Activated CD4-positive, CD25-positive, alpha-beta regulatory T cell treated with anti-CD3 and anti-CD28 coated beads, Interleukin-2, amount 50 U/mL, for 72 hours (primary cell): ENCODE measurements at regions not wholly inside any gene's neighbourhood (a gene's known extent, or its start where the extent isn't known, plus 50 kb on each side); places are given as distances from the start of the nearest gene placed in this dataset.
"Not testable (repeated sequence)": the region's sequence is repeated elsewhere in the genome, so short reads cannot be mapped to it uniquely, and the experiment has no call there.

Source experiments
- DNase-seq: peaks from one replicate; pipeline ENCODE4 v3.0.0; 2021

- DNase-seq = peak; percentile 21
These were observed 159.4 kb upstream of the FRG2B start for GRCh38 chr10:133785846-133786602.

DNA sequence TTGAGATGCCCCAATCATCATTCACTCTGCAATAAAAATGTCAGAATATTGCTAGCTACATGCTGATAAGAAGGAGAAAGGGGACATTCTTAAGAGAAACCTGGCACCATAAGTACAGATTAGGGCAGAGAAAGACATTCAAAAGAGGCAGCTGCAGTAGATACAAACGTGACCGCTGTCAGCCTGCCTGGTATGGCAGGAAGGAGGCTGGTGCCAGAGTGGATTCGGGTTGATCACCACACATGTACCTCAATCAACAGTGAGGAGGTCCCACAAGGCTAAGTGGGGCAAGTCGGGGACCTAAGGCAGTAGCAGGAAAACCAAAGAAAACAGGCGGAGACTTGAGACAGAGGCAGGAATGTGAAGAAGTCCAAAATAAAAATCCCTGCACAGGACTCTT is 158.6 kb upstream of the FRG2B start:
- DNase-seq = not testable (repeated sequence)

GRCh38 chr10:133765308-133765707 is 138.7 kb upstream of the FRG2B start:
- not testable (repeated sequence) for DNase-seq

DNA sequence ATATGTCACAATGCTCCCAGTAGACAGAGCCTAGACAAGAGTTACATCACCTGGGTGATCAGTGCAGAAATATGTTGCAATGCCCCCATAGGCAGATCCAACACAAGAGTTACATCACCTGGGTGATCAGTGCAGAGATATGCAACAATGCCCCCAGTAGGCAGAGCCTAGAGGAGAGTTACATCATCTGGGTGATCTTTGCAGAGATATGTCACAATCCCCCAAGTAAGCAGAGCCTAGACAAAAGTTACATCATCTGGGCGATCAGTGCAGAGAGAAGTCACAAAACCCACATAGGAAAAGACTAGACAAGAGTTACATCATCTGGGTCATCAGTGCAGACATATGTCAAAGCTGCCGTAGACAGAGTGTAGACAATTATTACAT is 138.2 kb upstream of the FRG2B start:
- not testable (repeated sequence) for DNase-seq

DNA sequence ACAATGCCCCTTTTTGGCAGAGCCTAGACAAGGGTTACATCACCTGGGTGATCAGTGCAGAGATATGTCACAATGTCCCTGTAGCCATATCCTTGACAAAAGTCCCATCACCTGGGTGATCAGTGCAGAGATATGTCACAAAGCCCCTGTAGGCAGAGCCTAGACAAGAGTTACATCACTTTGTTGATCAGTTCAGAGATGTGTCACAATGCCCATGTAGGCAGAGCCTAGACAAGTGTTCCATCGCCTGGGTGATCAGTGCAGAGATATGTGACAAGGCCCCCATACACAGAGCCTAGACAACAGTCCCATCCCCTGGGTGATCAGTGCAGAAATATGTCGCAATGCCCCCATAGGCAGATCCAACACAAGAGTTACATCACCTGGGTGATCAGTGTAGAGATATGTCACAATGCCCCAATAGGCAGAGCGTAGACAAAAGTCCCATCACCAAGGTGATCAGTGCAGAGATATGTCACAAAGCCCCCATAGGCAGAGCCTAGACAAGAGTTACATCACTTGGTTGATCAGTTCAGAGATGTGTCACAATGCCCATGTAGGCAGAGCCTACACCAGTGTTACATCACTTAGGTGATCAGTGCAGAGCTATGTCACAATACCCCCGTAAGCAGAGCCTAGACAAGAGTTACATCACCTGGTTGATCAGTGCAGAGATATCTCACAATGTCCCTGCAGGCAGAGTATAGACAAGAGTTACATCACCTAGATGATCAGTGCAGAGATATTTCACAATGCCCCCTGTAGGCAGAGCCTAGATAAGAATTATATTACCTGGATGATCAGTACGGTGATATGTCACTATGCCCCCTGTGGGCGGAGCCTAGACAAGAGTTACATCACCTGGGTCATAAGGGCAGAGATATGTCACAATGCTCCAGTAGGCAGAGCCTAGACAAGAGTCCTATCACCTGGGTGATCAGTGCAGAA is 137.6 kb upstream of the FRG2B start:
- DNase-seq = not testable (repeated sequence)

GRCh38 chr10:133763190-133763589 is 136.6 kb upstream of the FRG2B start:
- DNase-seq = not testable (repeated sequence)

- not testable (repeated sequence) for DNase-seq
These were observed 127.0 kb upstream of the FRG2B start for GRCh38 chr10:133753545-133753944.
